WTC11 (cell line): ENCODE measurements at regions not wholly inside any gene's neighbourhood (a gene's known extent, or its start where the extent isn't known, plus 50 kb on each side); places are given as distances from the start of the nearest gene placed in this dataset.

Source experiments
- AFF4 ChIP-seq: sonication (generic); formaldehyde crosslinking; IDR thresholded peaks from 2 replicates; pipeline ENCODE4 v1.8.1; 2023; ENCODE audit warnings: mild to moderate bottlenecking, missing genetic modification reagents, borderline replicate concordance
- ATF1 ChIP-seq: sonication (generic); formaldehyde crosslinking; IDR thresholded peaks from 2 replicates; pipeline ENCODE4 v1.8.1; 2023; ENCODE audit warnings: mild to moderate bottlenecking, moderate library complexity, missing genetic modification reagents
- CTCF ChIP-seq: fragments of 200-600 bp; IDR thresholded peaks from 2 replicates; pipeline ENCODE4 v1.8.0; 2022; ENCODE audit warnings: antibody characterized with exemption
- E2F1 ChIP-seq: sonication (generic); formaldehyde crosslinking; IDR thresholded peaks from 2 replicates; pipeline ENCODE4 v1.8.0; 2022; ENCODE audit warnings: mild to moderate bottlenecking, missing genetic modification reagents
- E2F4 ChIP-seq: sonication (generic); formaldehyde crosslinking; IDR thresholded peaks from 2 replicates; pipeline ENCODE4 v1.8.1; 2022; ENCODE audit warnings: low read depth, mild to moderate bottlenecking, moderate library complexity, missing genetic modification reagents, borderline replicate concordance
- ESRRA ChIP-seq: sonication (generic); formaldehyde crosslinking; IDR thresholded peaks from 2 replicates; pipeline ENCODE4 v1.8.1; 2022; ENCODE audit warnings: mild to moderate bottlenecking, missing genetic modification reagents, borderline replicate concordance
- ETV6 ChIP-seq: sonication (generic); formaldehyde crosslinking; IDR thresholded peaks from 2 replicates; pipeline ENCODE4 v1.8.1; 2022; ENCODE audit warnings: mild to moderate bottlenecking, missing genetic modification reagents
- FOXP4 ChIP-seq: sonication (generic); formaldehyde crosslinking; IDR thresholded peaks from 2 replicates; pipeline ENCODE4 v1.8.0; 2022; ENCODE audit warnings: mild to moderate bottlenecking, missing genetic modification reagents
- NFYB ChIP-seq: sonication (generic); formaldehyde crosslinking; conservative IDR thresholded peaks from 2 replicates; pipeline ENCODE4 v1.8.0; 2022; ENCODE audit warnings: low read depth, missing genetic modification reagents

- TF ChIP-seq CTCF (no peak), ESRRA (CRISPR knock-in tag) (no peak), NFYB (CRISPR knock-in tag) (no peak), E2F4 (CRISPR knock-in tag) (no peak), ETV6 (CRISPR knock-in tag) (no peak), E2F1 (CRISPR knock-in tag) (no peak), ATF1 (CRISPR knock-in tag) (no peak), AFF4 (no peak), FOXP4 (no peak)
Observed at GRCh38 chr12:124107351-124107750, 134.3 kb downstream of the ZNF664 start.
